HepG2 (cell line): ENCODE measurements at regions not wholly inside any gene's neighbourhood (a gene's known extent, or its start where the extent isn't known, plus 50 kb on each side); places are given as distances from the start of the nearest gene placed in this dataset.

ENCODE experiments used
- CEBPB ChIP-seq: IDR thresholded peaks from 2 replicates; pipeline ENCODE4 v1.6.1; 2011; ENCODE audit warnings: low read depth, low read length, improper control_type of control experiment, borderline replicate concordance
- EHMT2 ChIP-seq: fragments of 200-600 bp; sonication (generic); IDR thresholded peaks from 2 replicates; pipeline ENCODE4 v1.7.0; 2017; ENCODE audit warnings: antibody characterized with exemption, low read depth, low read length, borderline replicate concordance
- HNRNPLL ChIP-seq: fragments of 200-400 bp; formaldehyde crosslinking; IDR thresholded peaks from 2 replicates; pipeline ENCODE4 v1.6.1; 2017; ENCODE audit warnings: mild to moderate bottlenecking, low read depth, low read length; ENCODE audit not compliant: poor library complexity, severe bottlenecking
- IRX3 ChIP-seq: sonication (generic); formaldehyde crosslinking; IDR thresholded peaks from 2 replicates; pipeline ENCODE4 v1.8.1; 2023; ENCODE audit warnings: mild to moderate bottlenecking, low read depth, missing genetic modification reagents, borderline replicate concordance
- JUN ChIP-seq: sonication (generic); formaldehyde crosslinking; IDR thresholded peaks from 2 replicates; pipeline ENCODE4 v1.4.0; 2020; ENCODE audit warnings: mild to moderate bottlenecking, missing genetic modification reagents
- KMT2A ChIP-seq: sonication (generic); formaldehyde crosslinking; IDR thresholded peaks from 2 replicates; pipeline ENCODE4 v1.4.0; 2020; ENCODE audit warnings: missing genetic modification reagents
- ZNF253 ChIP-seq: sonication (generic); formaldehyde crosslinking; IDR thresholded peaks from 2 replicates; pipeline ENCODE4 v1.8.0; 2022; ENCODE audit warnings: mild to moderate bottlenecking, missing genetic modification reagents, borderline replicate concordance
- ZNF446 ChIP-seq: sonication (generic); formaldehyde crosslinking; IDR thresholded peaks from 2 replicates; pipeline ENCODE4 v1.5.0; 2020; ENCODE audit warnings: mild to moderate bottlenecking, missing genetic modification reagents

- TF ChIP-seq IRX3 (CRISPR knock-in tag) (no peak), KMT2A (CRISPR knock-in tag) (no peak), EHMT2 (no peak), ZNF253 (no peak), CEBPB (no peak), ZNF446 (CRISPR knock-in tag) (no peak), JUN (no peak), HNRNPLL (no peak)
Observed at GRCh38 chr2:33704406-33704855, 105.3 kb upstream of the FAM98A start.
